Neuronal stem cell (in vitro differentiated cells): ENCODE measurements at regions not wholly inside any gene's neighbourhood (a gene's known extent, or its start where the extent isn't known, plus 50 kb on each side); places are given as distances from the start of the nearest gene placed in this dataset.
A peak's percentile ranks its signal among the peaks of the same experiment; 100 is the strongest.

ENCODE experiments used
- DNase-seq: peaks from one replicate; pipeline ENCODE4 v3.0.0-alpha.2; 2013; ENCODE audit warnings: low spot score
- H2AFZ ChIP-seq: one replicate; pipeline ENCODE4 v1.6.1; 2013; ENCODE audit warnings: mild to moderate bottlenecking, low read length, inconsistent platforms
- H2AK5ac ChIP-seq: 2 replicates; pipeline ENCODE4 v1.6.1; 2013; ENCODE audit warnings: low read depth, mild to moderate bottlenecking, inconsistent platforms, low read length, moderate library complexity, mixed read lengths
- H2BK120ac ChIP-seq: 2 replicates; pipeline ENCODE4 v1.6.1; 2013; ENCODE audit warnings: low read depth, mild to moderate bottlenecking, inconsistent platforms, low read length, moderate library complexity, mixed read lengths
- H2BK12ac ChIP-seq: one replicate; pipeline ENCODE4 v1.6.1; 2013; ENCODE audit warnings: low read length, inconsistent platforms
- H2BK15ac ChIP-seq: 2 replicates; pipeline ENCODE4 v1.6.1; 2013; ENCODE audit warnings: mild to moderate bottlenecking, low read length, inconsistent platforms, mixed read lengths
- H2BK5ac ChIP-seq: one replicate; pipeline ENCODE4 v1.6.1; 2013; ENCODE audit warnings: inconsistent platforms, mild to moderate bottlenecking, low read length, moderate library complexity
- H3K14ac ChIP-seq: one replicate; pipeline ENCODE4 v1.6.1; 2013; ENCODE audit warnings: low read length, inconsistent platforms
- H3K18ac ChIP-seq: 2 replicates; pipeline ENCODE4 v1.6.1; 2013; ENCODE audit warnings: low read length, inconsistent platforms
- H3K23ac ChIP-seq: 2 replicates; pipeline ENCODE4 v1.6.1; 2013; ENCODE audit warnings: low read depth, mild to moderate bottlenecking, mixed read lengths, low read length, inconsistent platforms; ENCODE audit not compliant: poor library complexity
- H3K27ac ChIP-seq: replicated peaks from 3 replicates; pipeline ENCODE4 v1.5.1; 2013; ENCODE audit warnings: low read length, inconsistent platforms
- H3K27me3 ChIP-seq, 3 experiments: 2 replicates each; pipeline ENCODE4 v1.6.1; 2013; ENCODE audit warnings: low read length in 3 of 3, mild to moderate bottlenecking in 2 of 3, inconsistent platforms in 1 of 3, low read depth in 1 of 3, mixed read lengths in 1 of 3, moderate library complexity in 1 of 3; ENCODE audit not compliant: control insufficient read depth in 3 of 3, insufficient read depth in 3 of 3
- H3K36me3 ChIP-seq, 2 donors: replicated peaks in 1 of 2; 2 replicates each; pipeline ENCODE4 v1.6.1; 2013; ENCODE audit warnings: low read length in 2 of 2; ENCODE audit not compliant: control insufficient read depth in 2 of 2, insufficient read depth in 2 of 2
- H3K4ac ChIP-seq: 2 replicates; pipeline ENCODE4 v1.6.1; 2013; ENCODE audit warnings: inconsistent platforms, mild to moderate bottlenecking, low read length, moderate library complexity
- H3K4me1 ChIP-seq, 2 donors: 1 replicate in 1 of 2; 2 replicates in 1 of 2; pipeline ENCODE4 v1.6.1; 2013; ENCODE audit warnings: low read length in 2 of 2, low read depth in 1 of 2; ENCODE audit not compliant: control insufficient read depth in 2 of 2, insufficient read depth in 1 of 2
- H3K4me2 ChIP-seq: one replicate; pipeline ENCODE4 v1.6.1; 2013; ENCODE audit warnings: mild to moderate bottlenecking, low read length, inconsistent platforms; ENCODE audit not compliant: insufficient read depth, poor library complexity, severe bottlenecking
- H3K4me3 ChIP-seq, 2 donors: 2 replicates each; pipeline ENCODE4 v1.5.1; 2013; ENCODE audit warnings: low read length in 2 of 2, mild to moderate bottlenecking in 2 of 2, inconsistent platforms in 1 of 2, moderate library complexity in 1 of 2
- H3K79me1 ChIP-seq: one replicate; pipeline ENCODE4 v1.6.1; 2013; ENCODE audit warnings: low read depth, mild to moderate bottlenecking, inconsistent platforms, low read length, moderate library complexity
- H3K9ac ChIP-seq: one replicate; pipeline ENCODE4 v1.6.1; 2013; ENCODE audit warnings: mild to moderate bottlenecking, low read depth, low read length, inconsistent platforms; ENCODE audit not compliant: poor library complexity
- H3K9me3 ChIP-seq, 2 donors: replicated peaks in 1 of 2; 2 replicates each; pipeline versions ENCODE3 to v1.6.1; 2013; ENCODE audit warnings: low read length in 2 of 2, mild to moderate bottlenecking in 2 of 2, inconsistent platforms in 1 of 2, low read depth in 1 of 2, mixed read lengths in 1 of 2, moderate library complexity in 1 of 2; ENCODE audit not compliant: control insufficient read depth in 2 of 2, insufficient read depth in 1 of 2
- H4K8ac ChIP-seq: one replicate; pipeline ENCODE4 v1.6.1; 2013; ENCODE audit warnings: low read depth, mild to moderate bottlenecking, inconsistent platforms, low read length, moderate library complexity
- H4K91ac ChIP-seq: one replicate; pipeline ENCODE4 v1.6.1; 2013; ENCODE audit warnings: low read length, low read depth, mild to moderate bottlenecking, inconsistent platforms; ENCODE audit not compliant: poor library complexity
- WGBS, 2 donors: extraction: QIAGEN DNeasy Blood & Tissue Kit; methylation state at CpG; one replicate each; pipeline ENCODE4 v1.1.7; 2013; ENCODE audit warnings: missing lambda C conversion rate in 2 of 2, mixed read lengths in 1 of 2; ENCODE audit not compliant: insufficient read length in 2 of 2, insufficient replicate concordance in 1 of 2; ENCODE audit errors: extremely low coverage in 2 of 2; 5-methylcytosine and 5-hydroxymethylcytosine counted together

GRCh38 chrX:25851141-25851540, 287.0 kb upstream of the MAGEB18 start:
- H3K27ac ChIP-seq = no peak overlapping the region
- no peaks in the 10 kb centered on the region for H3K36me3 ChIP-seq
- H3K4me2 ChIP-seq = no peak overlapping the region
- H2BK12ac ChIP-seq = no peak overlapping the region
- no peaks in the 10 kb centered on the region for H3K4me1 ChIP-seq
- H4K91ac ChIP-seq = no peak overlapping the region
- no peak overlapping the region for H2BK5ac ChIP-seq
- H3K27me3 ChIP-seq = no peaks in the 10 kb centered on the region
- no peak overlapping the region for H2AK5ac ChIP-seq
- H3K23ac ChIP-seq = no peak overlapping the region
- no peak overlapping the region for H3K4ac ChIP-seq
- H2BK15ac ChIP-seq = no peak overlapping the region
- DNase-seq = no peak
- no peak overlapping the region for H3K14ac ChIP-seq
- H2AFZ ChIP-seq = no peak overlapping the region
- H4K8ac ChIP-seq = no peak overlapping the region
- no CpG with 5 or more reads among the region's 3 CpGs for WGBS, 2 donors
- H3K9ac ChIP-seq = no peak overlapping the region
- no peaks in the 10 kb centered on the region for H3K79me1 ChIP-seq
- H3K18ac ChIP-seq = no peak overlapping the region
- H2BK120ac ChIP-seq = no peak overlapping the region
- no peak overlapping the region for H3K4me3 ChIP-seq
- no peaks in the 10 kb centered on the region for H3K9me3 ChIP-seq

- H3K23ac ChIP-seq = no peak overlapping the region
- no peak overlapping the region for H3K4me3 ChIP-seq
- H3K4me1 ChIP-seq = no peaks in the 10 kb centered on the region
- H3K4ac ChIP-seq = no peak overlapping the region
- H2AFZ ChIP-seq = no peak overlapping the region
- no peak overlapping the region for H4K91ac ChIP-seq
- no peak overlapping the region for H2BK5ac ChIP-seq
- H3K9ac ChIP-seq = no peak overlapping the region
- H3K18ac ChIP-seq = no peak overlapping the region
- no peak overlapping the region for H2BK120ac ChIP-seq
- H2BK15ac ChIP-seq = no peak overlapping the region
- no CpG with 5 or more reads among the region's 3 CpGs for WGBS, 2 donors
- H2AK5ac ChIP-seq = no peak overlapping the region
- no peaks in the 10 kb centered on the region for H3K36me3 ChIP-seq
- H3K4me2 ChIP-seq = no peak overlapping the region
- DNase-seq = no peak
- H3K14ac ChIP-seq = no peak overlapping the region
- no peaks in the 10 kb centered on the region for H3K9me3 ChIP-seq
- no peak overlapping the region for H3K27ac ChIP-seq
- H3K79me1 ChIP-seq = no peaks in the 10 kb centered on the region
- no peaks in the 10 kb centered on the region for H3K27me3 ChIP-seq
- H4K8ac ChIP-seq = no peak overlapping the region
- no peak overlapping the region for H2BK12ac ChIP-seq
Measured at GRCh38 chrX:25853002-25853479, 285.1 kb upstream of the MAGEB18 start.

DNA sequence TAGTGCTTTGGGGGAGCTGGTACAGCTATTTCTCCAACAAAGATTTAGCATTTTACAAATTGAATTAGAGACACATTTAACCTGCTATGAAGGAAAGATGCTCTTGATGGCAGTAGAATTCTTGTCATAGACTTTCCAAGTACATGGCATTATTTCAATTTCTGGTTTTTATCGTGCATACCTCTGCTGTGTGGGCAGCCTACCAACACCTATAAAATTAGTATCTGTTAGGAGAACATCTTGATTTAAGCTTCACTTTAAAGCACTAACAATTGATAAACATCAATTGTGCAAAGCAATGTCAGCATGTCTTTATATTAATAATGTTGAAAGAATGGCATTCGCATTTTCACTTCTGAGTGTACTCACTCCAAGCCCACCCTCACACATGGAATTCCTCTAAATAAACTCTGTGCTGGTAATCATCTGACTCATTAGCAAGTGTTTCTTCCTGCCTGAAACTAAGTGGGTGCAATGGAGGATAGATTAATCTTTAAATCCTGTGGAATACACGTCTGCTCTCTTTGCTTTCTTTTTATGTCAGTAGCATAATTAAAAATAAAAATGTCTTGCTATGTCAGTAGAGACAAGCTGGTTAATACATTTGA, 279.8 kb upstream of the MAGEB18 start:
- no peak overlapping the region for H3K4ac ChIP-seq
- WGBS, 2 donors = no CpG with 5 or more reads among the region's 3 CpGs
- H3K27ac ChIP-seq = no peak overlapping the region
- no peak overlapping the region for H3K4me2 ChIP-seq
- H3K36me3 ChIP-seq = no peaks in the 10 kb centered on the region
- H3K79me1 ChIP-seq = no peaks in the 10 kb centered on the region
- no peak overlapping the region for H2AK5ac ChIP-seq
- no peaks in the 10 kb centered on the region for H3K27me3 ChIP-seq
- no peak overlapping the region for H2BK5ac ChIP-seq
- no peak overlapping the region for H3K4me3 ChIP-seq
- DNase-seq = no peak
- H3K9me3 ChIP-seq = no peaks in the 10 kb centered on the region
- no peak overlapping the region for H2AFZ ChIP-seq
- H2BK120ac ChIP-seq = no peak overlapping the region
- H3K4me1 ChIP-seq = no peaks in the 10 kb centered on the region
- no peak overlapping the region for H3K14ac ChIP-seq
- no peak overlapping the region for H2BK15ac ChIP-seq
- H4K8ac ChIP-seq = no peak overlapping the region
- no peak overlapping the region for H3K18ac ChIP-seq
- no peak overlapping the region for H3K23ac ChIP-seq
- no peak overlapping the region for H3K9ac ChIP-seq
- H2BK12ac ChIP-seq = no peak overlapping the region
- no peak overlapping the region for H4K91ac ChIP-seq

- Histone ChIP-seq H2AK5ac (no peak overlapping the region), H3K14ac (no peak overlapping the region), H2BK5ac (peak overlapping the region; percentile 24), H3K27me3 (no peaks in the 10 kb centered on the region), H3K4me3 (no peak overlapping the region), H3K4ac (no peak overlapping the region), H2BK12ac (no peak overlapping the region), H3K4me1 (no peaks in the 10 kb centered on the region), H3K23ac (no peak overlapping the region), H2BK15ac (no peak overlapping the region), H4K8ac (no peak overlapping the region), H3K4me2 (no peak overlapping the region), H3K79me1 (no peaks in the 10 kb centered on the region), H2BK120ac (no peak overlapping the region), H3K9ac (no peak overlapping the region), H2AFZ (no peak overlapping the region), H3K36me3 (no peaks in the 10 kb centered on the region), H3K9me3 (no peaks in the 10 kb centered on the region), H4K91ac (no peak overlapping the region), H3K18ac (no peak overlapping the region), H3K27ac (no peak overlapping the region)
- DNase-seq = no peak
- no CpG with 5 or more reads among the region's 3 CpGs for WGBS, 2 donors
Measured at GRCh38 chrX:25860322-25860721, 277.8 kb upstream of the MAGEB18 start.
